ENCODE measurements at regions not wholly inside any gene's neighbourhood (a gene's known extent, or its start where the extent isn't known, plus 50 kb on each side); places are given as distances from the start of the nearest gene placed in this dataset.

- TF ChIP-seq CSRNP3 (CRISPR knock-in tag; IDR thresholded peaks at IDR 0.05) = no peak
- TF ChIP-seq ZNF70 (CRISPR knock-in tag; IDR thresholded peaks at IDR 0.05) = no peak
- no peak for TF ChIP-seq ZFP30 (CRISPR knock-in tag; IDR thresholded peaks at IDR 0.05)
- no peak for TF ChIP-seq BACH2 (CRISPR knock-in tag; IDR thresholded peaks at IDR 0.05; ENCODE audit: borderline replicate concordance)
- no peak for TF ChIP-seq ZFP3 (CRISPR knock-in tag; IDR thresholded peaks at IDR 0.05)
- TF ChIP-seq RARB (CRISPR knock-in tag; IDR thresholded peaks at IDR 0.05) = no peak
- no peak for TF ChIP-seq ESRRG (CRISPR knock-in tag; IDR thresholded peaks at IDR 0.05)
- TF ChIP-seq ARNTL (CRISPR knock-in tag; IDR thresholded peaks at IDR 0.05; ENCODE audit: borderline replicate concordance, low read depth) = no peak
- no peak for TF ChIP-seq OSR1 (CRISPR knock-in tag; IDR thresholded peaks at IDR 0.05)
- no peak for TF ChIP-seq ZNF8 (CRISPR knock-in tag; IDR thresholded peaks at IDR 0.05)
Observed at GRCh38 chr7:13097499-13097898, 410.1 kb downstream of the ARL4A start.

GRCh38 chr7:13098161-13098560, 410.7 kb downstream of the ARL4A start:
- TF ChIP-seq ZNF8 (CRISPR knock-in tag; IDR thresholded peaks at IDR 0.05) = no peak
- TF ChIP-seq ISL1 (CRISPR knock-in tag; IDR thresholded peaks at IDR 0.05) = no peak
- no peak for TF ChIP-seq TOX (CRISPR knock-in tag; IDR thresholded peaks at IDR 0.05; ENCODE audit: borderline replicate concordance)
- TF ChIP-seq POU6F1 (CRISPR knock-in tag; IDR thresholded peaks at IDR 0.05; ENCODE audit: borderline replicate concordance, low read depth) = no peak
- TF ChIP-seq PATZ1 (CRISPR knock-in tag; IDR thresholded peaks at IDR 0.05; ENCODE audit: borderline replicate concordance) = no peak
- TF ChIP-seq BACH2 (CRISPR knock-in tag; IDR thresholded peaks at IDR 0.05; ENCODE audit: borderline replicate concordance) = no peak
- no peak for TF ChIP-seq TSHZ2 (CRISPR knock-in tag; IDR thresholded peaks at IDR 0.05)
- TF ChIP-seq CSDC2 (CRISPR knock-in tag; IDR thresholded peaks at IDR 0.05) = no peak
- no peak for TF ChIP-seq TCF4 (CRISPR knock-in tag; IDR thresholded peaks at IDR 0.05; ENCODE audit: borderline replicate concordance)
- no peak for TF ChIP-seq SNAI2 (CRISPR knock-in tag; IDR thresholded peaks at IDR 0.05)
- TF ChIP-seq ESRRG (CRISPR knock-in tag; IDR thresholded peaks at IDR 0.05) = no peak
- TF ChIP-seq ZNF70 (CRISPR knock-in tag; IDR thresholded peaks at IDR 0.05) = no peak
- no peak for TF ChIP-seq CSRNP3 (CRISPR knock-in tag; IDR thresholded peaks at IDR 0.05)
- TF ChIP-seq OSR1 (CRISPR knock-in tag; IDR thresholded peaks at IDR 0.05) = no peak
- TF ChIP-seq ARNTL (CRISPR knock-in tag; IDR thresholded peaks at IDR 0.05; ENCODE audit: borderline replicate concordance, low read depth) = no peak
- TF ChIP-seq ZFP30 (CRISPR knock-in tag; IDR thresholded peaks at IDR 0.05) = no peak
- no peak for ATAC-seq

More at GRCh38 chr7:13097499-13097898, 410.1 kb downstream of the ARL4A start:
- no peak for ATAC-seq

GRCh38 chr7:13099154-13099795, 411.8 kb downstream of the ARL4A start:
- no peak for TF ChIP-seq SNAI2 (CRISPR knock-in tag; IDR thresholded peaks at IDR 0.05)
- no peak for TF ChIP-seq TCF4 (CRISPR knock-in tag; IDR thresholded peaks at IDR 0.05; ENCODE audit: borderline replicate concordance)
- TF ChIP-seq ZNF8 (CRISPR knock-in tag; IDR thresholded peaks at IDR 0.05) = no peak
- no peak for TF ChIP-seq CSDC2 (CRISPR knock-in tag; IDR thresholded peaks at IDR 0.05)

More at GRCh38 chr7:13099154-13099795, 411.8 kb downstream of the ARL4A start:
- no peak for ATAC-seq

Measured in SK-N-SH treated with all-trans-retinoic acid at 6 μM for 48 hours (cell line).